T-cell (primary cell): ENCODE measurements at regions not wholly inside any gene's neighbourhood (a gene's known extent, or its start where the extent isn't known, plus 50 kb on each side); places are given as distances from the start of the nearest gene placed in this dataset.

ENCODE experiments used
- ATAC-seq, 4 experiments: fragments of 200-7000 bp in 3 of 4; fragments of 150-1000 bp in 1 of 4; cut with Tn5 transposase; replicated peaks in 1 of 4; 1 replicate in 3 of 4; 2 replicates in 1 of 4; pipeline ENCODE4 v1.10.0; 2021; ENCODE audit warnings: moderate library complexity in 3 of 4, mild to moderate bottlenecking in 2 of 4, moderate number of reproducible peaks in 1 of 4
- CTCF ChIA-PET, 2 donors: fragments of 300-600 bp; sonication (Branson Sonifier 250); formaldehyde crosslinking; loops; one replicate each; lab custom pipeline; 2022; ENCODE audit warnings: antibody characterized with exemption in 2 of 2; lab: Charles Lee
- POLR2A ChIA-PET, 2 donors: fragments of 300-600 bp; sonication (Branson Sonifier 250); formaldehyde crosslinking; loops; one replicate each; lab custom pipeline; 2022; ENCODE audit warnings: antibody characterized with exemption in 2 of 2; lab: Charles Lee
- DNase-seq, 35 experiments: peaks; one replicate each; pipeline versions ENCODE4 v3.0.0 to v3.0.0-alpha.2; 2013 to 2023
- H3K27ac ChIP-seq: one replicate; pipeline ENCODE4 v1.5.1; 2013; ENCODE audit warnings: low read length
- H3K27me3 ChIP-seq, 2 experiments: replicated peaks in 1 of 2; 1 replicate in 1 of 2; 2 replicates in 1 of 2; pipeline versions ENCODE4 v1.6.1 to v1.7.0; 2013; ENCODE audit warnings: low read length in 1 of 2, mixed read lengths in 1 of 2; ENCODE audit not compliant: control insufficient read depth in 2 of 2, insufficient read depth in 2 of 2; ENCODE audit errors: extremely low read depth in 1 of 2
- H3K36me3 ChIP-seq, 2 donors: 1 replicate in 1 of 2; 2 replicates in 1 of 2; pipeline versions ENCODE4 v1.6.1 to v1.7.0; 2013; ENCODE audit warnings: low read length in 1 of 2; ENCODE audit not compliant: control insufficient read depth in 2 of 2, insufficient read depth in 1 of 2; ENCODE audit errors: extremely low read depth in 1 of 2
- H3K4me1 ChIP-seq, 2 experiments: 1 replicate in 1 of 2; 2 replicates in 1 of 2; pipeline versions ENCODE4 v1.6.1 to v1.7.0; 2013; ENCODE audit warnings: low read length in 2 of 2, mixed read lengths in 1 of 2; ENCODE audit not compliant: insufficient read depth in 2 of 2, control insufficient read depth in 1 of 2; ENCODE audit errors: extremely low read depth in 1 of 2
- H3K4me3 ChIP-seq, 2 donors: 1 replicate in 1 of 2; 2 replicates in 1 of 2; pipeline versions ENCODE4 v1.5.1 to v1.7.0; 2013; ENCODE audit warnings: mild to moderate bottlenecking in 2 of 2, low read length in 1 of 2, moderate library complexity in 1 of 2; ENCODE audit not compliant: control insufficient read depth in 1 of 2; ENCODE audit errors: extremely low read depth in 1 of 2
- H3K9me3 ChIP-seq: 2 replicates; pipeline ENCODE4 v1.7.0; 2013
- H3K27ac Mint-ChIP-seq, 2 donors: one replicate each; pipeline ENCODE4 v1.8.0; 2020 to 2021; ENCODE audit warnings: mild to moderate bottlenecking in 2 of 2, mixed read lengths in 2 of 2
- H3K27me3 Mint-ChIP-seq, 2 donors: one replicate each; pipeline ENCODE4 v1.8.0; 2021 to 2022; ENCODE audit warnings: mixed read lengths in 2 of 2
- H3K36me3 Mint-ChIP-seq: one replicate; pipeline ENCODE4 v1.8.0; 2021; ENCODE audit warnings: mixed read lengths
- H3K4me1 Mint-ChIP-seq, 3 donors: one replicate each; pipeline ENCODE4 v1.8.0; 2020 to 2022; ENCODE audit warnings: mixed read lengths in 3 of 3, mild to moderate bottlenecking in 1 of 3
- H3K4me3 Mint-ChIP-seq, 3 donors: one replicate each; pipeline ENCODE4 v1.8.0; 2020 to 2022; ENCODE audit warnings: mild to moderate bottlenecking in 3 of 3, mixed read lengths in 3 of 3, moderate library complexity in 3 of 3
- H3K9me3 Mint-ChIP-seq, 3 donors: one replicate each; pipeline ENCODE4 v1.8.0; 2020 to 2022; ENCODE audit warnings: mixed read lengths in 3 of 3
- WGBS: methylation state at CpG from one replicate; pipeline ENCODE4 v1.1.5; 2013; ENCODE audit warnings: missing lambda C conversion rate; ENCODE audit not compliant: insufficient coverage; 5-methylcytosine and 5-hydroxymethylcytosine counted together

DNA sequence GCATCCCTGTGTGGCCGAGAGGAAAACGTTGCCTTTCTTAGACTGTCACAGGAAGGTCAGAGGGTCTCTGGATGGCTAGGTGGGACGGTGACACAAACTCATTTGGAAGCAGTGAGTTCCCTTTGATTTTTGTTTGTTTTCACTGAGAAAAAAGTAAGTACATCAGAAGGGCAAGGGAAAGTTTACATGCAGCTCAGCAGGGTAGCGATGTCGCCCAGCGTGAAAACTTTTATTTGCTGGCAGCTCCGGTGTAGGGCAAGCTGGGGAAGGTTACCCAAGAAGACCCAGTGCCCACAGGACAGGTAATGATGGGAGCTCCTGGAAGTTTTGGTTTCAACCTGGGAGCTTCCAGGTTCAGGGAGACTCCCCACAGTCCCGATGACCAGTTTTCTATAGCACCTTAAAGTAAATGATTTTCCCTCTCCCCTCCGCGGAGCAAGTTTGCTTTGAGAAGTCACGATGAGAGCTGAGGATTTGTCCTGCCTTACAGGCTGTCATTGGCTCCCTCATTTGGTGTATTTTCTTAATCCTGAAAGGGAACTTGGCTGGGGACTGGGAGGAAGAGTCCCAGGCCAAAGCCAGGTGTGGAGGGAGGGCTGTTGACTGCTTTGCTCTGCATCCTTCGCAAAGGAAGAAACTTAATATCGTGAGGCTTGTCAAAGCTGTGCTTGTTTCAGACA, 64.7 kb upstream of the ESRRB start:
- DNase-seq (no peak), ATAC-seq (no peak)
- no peak overlapping the region for H3K27ac Mint-ChIP-seq
- Histone ChIP-seq H3K4me1 (no peaks in the 10 kb centered on the region), H3K36me3 (no peaks in the 10 kb centered on the region), H3K27ac (no peak overlapping the region), H3K9me3 (no peaks in the 10 kb centered on the region), H3K4me3 (no peak overlapping the region), H3K27me3 (peaks cover 4 to 32% of the 10 kb centered on the region in 2 experiments)
- H3K27me3 Mint-ChIP-seq, result peaks cover 29 to 42% of the 10 kb centered on the region in 2 donors
- ChIA-PET CTCF (no interaction called here), POLR2A (no interaction called here)
- no peaks in the 10 kb centered on the region for H3K36me3 Mint-ChIP-seq
- 36% methylated on average over 6 of the region's 13 CpGs for WGBS
- no peak overlapping the region for H3K4me3 Mint-ChIP-seq
- H3K4me1 Mint-ChIP-seq, result peaks cover 5 to 8% (median 7%) of the 10 kb centered on the region in 3 donors
- H3K9me3 Mint-ChIP-seq, result no peaks in the 10 kb centered on the region

DNA sequence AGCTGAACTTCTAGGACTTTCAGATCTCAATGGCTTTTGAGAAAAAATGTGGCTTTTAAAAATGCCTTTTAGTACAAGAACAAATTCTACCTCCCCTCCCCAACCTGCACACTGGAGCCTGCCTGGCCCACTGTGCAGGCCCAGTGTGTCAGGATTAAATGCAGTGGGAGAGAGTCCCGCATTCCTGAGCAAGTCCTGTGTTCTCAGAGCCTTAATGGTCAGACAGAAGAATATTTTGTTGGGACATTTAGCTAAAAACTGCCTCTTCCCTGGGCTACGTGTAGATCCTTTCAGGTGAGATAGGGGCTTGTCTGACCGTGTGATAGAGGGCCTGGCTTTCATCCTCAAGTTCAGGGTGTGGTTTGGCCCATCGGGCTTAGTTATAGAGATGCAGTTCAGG, 63.1 kb upstream of the ESRRB start:
- H3K4me3 ChIP-seq, result no peak overlapping the region
- Mint-ChIP-seq H3K27me3 (peaks cover 34 to 38% of the 10 kb centered on the region in 2 donors), H3K36me3 (no peaks in the 10 kb centered on the region), H3K27ac (no peak overlapping the region), H3K4me1 (peaks cover 5 to 8% (median 7%) of the 10 kb centered on the region in 3 donors), H3K4me3 (no peak overlapping the region), H3K9me3 (no peaks in the 10 kb centered on the region)
- no peaks in the 10 kb centered on the region for H3K4me1 ChIP-seq
- 100% methylated on average over 2 of the region's 4 CpGs for WGBS
- no peaks in the 10 kb centered on the region for H3K9me3 ChIP-seq
- no peak overlapping the region for H3K27ac ChIP-seq
- POLR2A ChIA-PET, result no interaction called here
- DNase-seq, result no peak
- ATAC-seq, result no peak
- peaks cover 4 to 32% of the 10 kb centered on the region in 2 experiments for H3K27me3 ChIP-seq
- H3K36me3 ChIP-seq, result no peaks in the 10 kb centered on the region
- CTCF ChIA-PET, result no interaction called here

DNA sequence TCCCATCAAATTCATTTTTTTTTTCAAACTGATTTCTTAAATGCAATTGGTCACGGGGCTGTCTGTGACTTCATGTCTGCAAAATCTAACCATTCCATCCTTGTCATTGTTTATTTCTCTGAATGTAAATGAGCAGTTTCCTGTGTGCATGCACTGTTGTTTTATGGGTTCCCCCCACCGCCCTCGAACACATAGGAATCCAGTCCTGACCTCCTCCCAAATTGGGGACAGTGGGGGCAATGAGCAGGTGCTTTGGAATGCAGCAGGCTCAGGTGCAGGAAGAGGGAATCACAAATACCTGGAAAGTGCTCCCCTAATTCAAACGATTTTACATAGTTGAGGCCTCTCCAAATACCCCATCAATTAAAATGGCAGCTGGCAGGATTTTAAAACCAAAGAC, 62.6 kb upstream of the ESRRB start:
- H3K27me3 Mint-ChIP-seq, result peaks cover 30 to 34% of the 10 kb centered on the region in 2 donors
- no peaks in the 10 kb centered on the region for H3K9me3 ChIP-seq
- 25% methylated on average over 1 of the region's 4 CpGs for WGBS

DNA sequence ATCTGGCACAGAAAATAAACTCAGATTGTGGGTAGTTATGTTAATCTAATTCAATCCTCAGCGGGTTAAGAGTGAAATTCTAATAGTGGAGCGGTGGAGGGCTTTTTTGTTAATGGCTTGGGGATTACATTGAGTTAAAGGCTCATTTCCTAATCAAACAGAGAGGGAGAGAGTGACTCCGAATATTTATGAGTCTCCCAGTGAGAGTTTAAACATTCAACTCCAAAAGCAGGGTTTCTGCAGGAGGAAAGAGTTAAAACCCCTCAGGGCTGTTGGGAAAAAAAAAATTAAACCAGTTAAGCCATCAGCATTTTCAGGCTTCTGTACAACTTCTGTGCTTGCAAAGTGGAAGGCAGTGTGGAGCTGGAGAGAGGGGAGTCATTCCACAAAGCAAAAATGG, 62.1 kb upstream of the ESRRB start:
- Mint-ChIP-seq H3K4me1 (peaks cover 5 to 8% (median 7%) of the 10 kb centered on the region in 3 donors), H3K27ac (no peak overlapping the region), H3K9me3 (no peaks in the 10 kb centered on the region), H3K4me3 (no peak overlapping the region), H3K36me3 (no peaks in the 10 kb centered on the region), H3K27me3 (peaks cover 26 to 34% of the 10 kb centered on the region in 2 donors)
- WGBS, result no CpG with 5 or more reads among the region's 3 CpGs
- H3K27me3 ChIP-seq, result peaks cover 4 to 30% of the 10 kb centered on the region in 2 experiments
- H3K4me1 ChIP-seq, result no peaks in the 10 kb centered on the region
- DNase-seq (no peak), ATAC-seq (no peak)
- ChIA-PET POLR2A (no interaction called here), CTCF (no interaction called here)
- no peak overlapping the region for H3K4me3 ChIP-seq
- no peaks in the 10 kb centered on the region for H3K36me3 ChIP-seq
- H3K27ac ChIP-seq, result no peak overlapping the region
- no peaks in the 10 kb centered on the region for H3K9me3 ChIP-seq

More for the DNA sequence above, 62.6 kb upstream of the ESRRB start:
- Mint-ChIP-seq H3K36me3 (no peaks in the 10 kb centered on the region), H3K9me3 (no peaks in the 10 kb centered on the region), H3K4me1 (peaks cover 5 to 8% (median 7%) of the 10 kb centered on the region in 3 donors), H3K4me3 (no peak overlapping the region), H3K27ac (no peak overlapping the region)
- no peaks in the 10 kb centered on the region for H3K4me1 ChIP-seq
- ChIA-PET POLR2A (no interaction called here), CTCF (no interaction called here)
- peaks cover 4 to 34% of the 10 kb centered on the region in 2 experiments for H3K27me3 ChIP-seq
- no peaks in the 10 kb centered on the region for H3K36me3 ChIP-seq
- no peak overlapping the region for H3K4me3 ChIP-seq
- no peak overlapping the region for H3K27ac ChIP-seq
- DNase-seq, result no peak
- no peak for ATAC-seq

DNA sequence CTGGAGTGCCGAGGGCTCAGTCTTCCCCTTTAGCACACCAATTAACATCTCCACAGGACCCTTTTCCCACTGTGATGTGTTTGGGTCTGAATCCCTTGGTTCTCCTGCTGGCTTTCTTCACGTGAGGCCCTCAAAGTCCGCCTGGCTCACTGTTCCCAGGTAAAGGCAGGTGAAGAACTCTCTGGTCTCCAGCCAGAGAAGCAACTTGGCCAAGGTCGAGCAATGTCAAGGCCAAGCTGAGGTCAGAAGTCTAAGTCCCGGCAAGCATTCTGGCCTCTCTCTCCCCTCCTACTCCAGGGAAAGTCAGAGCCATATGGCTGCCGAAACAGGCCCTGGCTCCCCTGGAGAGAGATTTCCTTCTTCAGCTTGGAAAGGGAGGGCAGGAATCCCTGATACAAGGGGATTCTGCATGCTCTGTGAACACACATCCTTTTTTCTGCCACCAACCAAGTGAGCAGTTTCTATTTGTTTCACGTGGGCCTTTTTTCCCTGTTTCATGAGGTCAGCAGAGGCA, 61.4 kb upstream of the ESRRB start:
- ChIA-PET CTCF (no interaction called here), POLR2A (no interaction called here)
- DNase-seq (no peak), ATAC-seq (no peak)
- Mint-ChIP-seq H3K4me1 (peaks cover 5 to 8% (median 7%) of the 10 kb centered on the region in 3 donors), H3K27ac (no peak overlapping the region), H3K36me3 (no peaks in the 10 kb centered on the region), H3K27me3 (peaks cover 20 to 28% of the 10 kb centered on the region in 2 donors), H3K9me3 (no peaks in the 10 kb centered on the region), H3K4me3 (no peak overlapping the region)
- Histone ChIP-seq H3K9me3 (no peaks in the 10 kb centered on the region), H3K4me1 (no peaks in the 10 kb centered on the region), H3K27ac (no peak overlapping the region), H3K36me3 (no peaks in the 10 kb centered on the region), H3K27me3 (peaks cover 4 to 29% of the 10 kb centered on the region in 2 experiments), H3K4me3 (no peak overlapping the region)
- 75% methylated on average over 3 of the region's 7 CpGs for WGBS

DNA sequence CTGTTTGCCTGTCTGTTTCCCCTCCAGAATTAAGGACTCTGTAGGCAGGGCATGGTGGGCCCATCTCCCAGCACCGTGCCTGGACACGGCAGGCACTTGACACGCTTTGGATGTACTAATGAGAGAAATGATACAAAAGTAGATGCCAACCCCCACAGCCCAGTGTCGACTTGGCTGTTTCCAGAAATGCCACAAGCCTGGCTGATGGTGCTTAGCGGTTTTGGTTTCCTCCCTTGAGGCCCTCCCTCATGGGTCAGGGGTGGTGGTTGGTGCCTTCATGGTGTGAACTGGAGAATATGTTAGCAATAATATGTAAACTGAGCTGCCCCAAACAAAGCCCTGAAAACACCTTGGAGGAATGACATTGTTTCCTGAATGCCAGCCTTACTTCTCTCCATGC, 55.5 kb upstream of the ESRRB start:
- CTCF ChIA-PET, result no interaction called here
- no peaks in the 10 kb centered on the region for H3K4me1 Mint-ChIP-seq
- WGBS, result no CpG with 5 or more reads among the region's 5 CpGs

More for the DNA sequence above, 55.5 kb upstream of the ESRRB start:
- Mint-ChIP-seq H3K9me3 (no peaks in the 10 kb centered on the region), H3K27ac (no peak overlapping the region), H3K4me3 (no peak overlapping the region), H3K36me3 (no peaks in the 10 kb centered on the region), H3K27me3 (peaks cover 7 to 18% of the 10 kb centered on the region in 2 donors)
- POLR2A ChIA-PET, result no interaction called here
- H3K9me3 ChIP-seq, result no peaks in the 10 kb centered on the region
- ATAC-seq, result no peak
- no peak overlapping the region for H3K27ac ChIP-seq
- peaks cover 0 to 8% of the 10 kb centered on the region in 2 experiments for H3K27me3 ChIP-seq
- H3K4me1 ChIP-seq, result no peaks in the 10 kb centered on the region
- no peak for DNase-seq
- H3K36me3 ChIP-seq, result no peaks in the 10 kb centered on the region
- H3K4me3 ChIP-seq, result no peak overlapping the region
